ENCODE measurements at regions not wholly inside any gene's neighbourhood (a gene's known extent, or its start where the extent isn't known, plus 50 kb on each side); places are given as distances from the start of the nearest gene placed in this dataset.
A peak's percentile ranks its signal among the peaks of the same experiment; 100 is the strongest.

DNA sequence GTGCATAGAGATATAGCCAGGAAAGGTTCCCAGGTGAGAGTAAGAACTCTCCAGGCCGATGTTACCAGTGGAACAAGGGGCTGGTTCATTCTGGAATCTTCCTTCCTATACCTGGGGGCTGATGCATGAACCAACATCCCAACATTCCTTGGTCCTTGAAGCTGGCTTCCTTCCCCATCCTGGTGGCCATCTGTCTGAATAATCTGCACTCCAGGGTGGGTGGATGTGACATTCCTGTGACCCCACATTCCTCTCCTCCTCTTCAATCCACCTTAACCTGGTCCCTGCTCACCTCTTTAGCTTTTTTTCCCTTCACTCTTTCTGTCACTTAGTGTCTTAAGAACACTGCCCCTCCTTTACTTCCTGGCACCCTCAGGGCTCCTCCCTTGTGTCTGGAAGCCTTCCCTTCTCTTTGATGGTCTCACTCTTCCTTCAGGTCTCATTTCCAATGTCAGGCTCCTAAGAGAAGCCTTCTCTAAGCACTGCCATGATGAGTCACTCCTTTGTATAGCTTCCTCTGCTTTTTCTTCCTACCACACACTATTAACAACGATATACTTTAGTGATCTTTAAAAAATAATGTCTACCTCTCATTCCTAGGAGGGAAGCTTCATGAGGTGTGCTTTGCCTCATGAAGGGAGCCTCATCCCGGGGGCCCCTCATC is 80.3 kb downstream of the BOD1 start:
- Histone ChIP-seq H3K4me1 (replicated peaks in 1 of 2) (no peaks in the 10 kb centered on the region), H3K4me3 (no peak overlapping the region), H3K27ac (no peak overlapping the region)
- in situ Hi-C loops (cut with MboI; ENCODE audit: low pct_unique_long_range_greater_than_20kb in 2 of 9, low sequenced_read_pairs in 9 of 9, unreplicated experiment in 9 of 9): no loop called here
- ATAC-seq (replicated peaks in 6 of 8): no peak
- WGBS, 10 experiments: 0 to 88% (median 53%) methylated on average over 1 to 3 of the region's 3 CpGs; no CpG with 5 or more reads in 1 of the 10 experiments

DNA sequence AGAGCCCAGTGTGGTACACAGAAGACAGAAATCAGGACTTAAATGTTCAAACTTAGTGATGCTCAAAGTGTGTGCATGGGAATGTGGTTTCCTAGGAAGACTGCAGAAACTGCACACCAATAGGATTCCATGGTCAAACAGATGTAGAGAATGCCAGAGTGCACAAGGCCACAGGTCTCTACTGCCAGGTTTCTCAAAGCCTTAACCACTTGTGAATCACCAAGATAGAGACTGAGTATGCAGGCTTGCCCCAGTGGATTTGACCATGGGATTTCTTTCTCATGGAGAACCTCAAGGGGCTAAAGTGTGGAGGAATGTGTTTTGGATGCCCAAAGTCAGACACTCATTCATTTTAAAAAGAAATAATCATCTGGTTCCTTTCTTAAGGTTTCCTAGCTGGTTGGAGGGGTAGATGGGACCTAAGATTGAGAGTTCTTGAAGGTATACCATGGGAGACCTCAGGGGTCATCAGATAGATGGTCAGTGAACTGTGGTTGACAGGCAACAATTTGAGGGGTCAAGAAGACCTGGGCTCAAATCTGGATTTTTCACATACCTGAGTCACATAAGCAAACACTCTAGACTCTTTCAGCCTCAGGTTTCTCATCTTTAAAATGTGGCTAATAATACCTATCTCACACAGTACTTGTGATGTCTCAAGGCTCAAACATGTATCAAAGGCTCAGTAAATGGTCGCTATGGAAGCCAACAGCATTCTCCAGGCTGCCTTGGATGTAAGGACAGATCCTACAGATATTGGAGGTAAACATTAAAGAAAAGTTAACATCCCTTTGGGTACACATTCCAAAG is 81.1 kb downstream of the BOD1 start:
- no peak for ATAC-seq (replicated peaks in 6 of 8)
- H3K4me3 ChIP-seq: no peak overlapping the region
- WGBS, 10 experiments: 14 to 67% (median 42%) methylated on average over 1 of the region's 1 CpG; no CpG with 5 or more reads in 6 of the 10 experiments
- no peaks in the 10 kb centered on the region for H3K4me1 ChIP-seq (replicated peaks in 1 of 2)
- in situ Hi-C loops (cut with MboI; ENCODE audit: low pct_unique_long_range_greater_than_20kb in 2 of 9, low sequenced_read_pairs in 9 of 9, unreplicated experiment in 9 of 9): no loop called here
- H3K27ac ChIP-seq: no peak overlapping the region

DNA sequence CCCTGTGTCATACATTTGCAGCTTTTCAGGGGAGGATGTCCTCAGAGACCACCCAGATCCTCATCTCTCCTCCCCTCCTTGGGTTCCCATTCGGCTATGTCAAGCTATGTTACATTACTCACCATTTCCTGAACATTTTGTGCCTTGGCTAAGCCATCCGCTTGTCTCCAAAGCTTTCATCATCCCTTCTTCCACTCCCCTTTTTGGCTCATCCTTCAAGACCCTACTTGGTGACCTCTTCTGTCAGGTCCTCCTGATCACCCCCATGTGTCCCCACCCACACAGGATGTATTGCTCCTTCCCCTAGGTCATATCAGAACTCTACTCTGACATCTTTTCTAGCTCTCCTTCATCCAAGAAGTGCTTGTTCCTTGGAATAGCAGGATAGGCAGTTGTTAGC is 81.8 kb downstream of the BOD1 start:
- no peaks in the 10 kb centered on the region for H3K4me1 ChIP-seq (replicated peaks in 1 of 2)
- WGBS, 10 experiments: 0 to 100% (median 79%) methylated on average over 1 to 2 of the region's 2 CpGs; no CpG with 5 or more reads in 3 of the 10 experiments
- no peak overlapping the region for H3K27ac ChIP-seq
- ATAC-seq (replicated peaks in 6 of 8): no peak
- no peak overlapping the region for H3K4me3 ChIP-seq
- in situ Hi-C loops (cut with MboI; ENCODE audit: low pct_unique_long_range_greater_than_20kb in 2 of 9, low sequenced_read_pairs in 9 of 9, unreplicated experiment in 9 of 9): no loop called here

DNA sequence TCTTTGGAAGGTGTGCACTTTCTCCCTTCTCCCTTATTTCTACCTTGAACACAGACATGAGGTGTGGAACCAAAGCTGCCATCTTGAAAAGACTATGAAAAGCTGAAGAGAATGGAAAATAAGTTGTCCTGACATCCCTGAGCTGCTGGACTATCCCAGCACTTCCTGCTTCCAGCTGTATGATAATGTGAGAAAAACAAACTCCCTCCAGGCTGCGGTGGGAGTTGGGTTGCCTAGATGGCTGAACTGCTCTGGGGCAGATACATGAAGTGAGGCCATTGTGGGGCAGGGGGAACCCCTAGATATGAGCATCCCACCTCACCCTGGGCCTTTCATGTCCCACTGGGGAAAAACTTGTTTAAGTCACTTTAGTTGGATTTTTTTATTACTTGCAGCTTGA is 82.4 kb downstream of the BOD1 start:
- no peak overlapping the region for H3K27ac ChIP-seq
- H3K4me3 ChIP-seq: no peak overlapping the region
- H3K4me1 ChIP-seq (replicated peaks in 1 of 2): no peaks in the 10 kb centered on the region
- ATAC-seq (replicated peaks in 6 of 8): no peak
- 0 to 20% (median 0%) methylated on average over 1 of the region's 1 CpG; no CpG with 5 or more reads in 5 of the 10 experiments for WGBS, 10 experiments
- in situ Hi-C loops (cut with MboI; ENCODE audit: low pct_unique_long_range_greater_than_20kb in 2 of 9, low sequenced_read_pairs in 9 of 9, unreplicated experiment in 9 of 9): no loop called here

DNA sequence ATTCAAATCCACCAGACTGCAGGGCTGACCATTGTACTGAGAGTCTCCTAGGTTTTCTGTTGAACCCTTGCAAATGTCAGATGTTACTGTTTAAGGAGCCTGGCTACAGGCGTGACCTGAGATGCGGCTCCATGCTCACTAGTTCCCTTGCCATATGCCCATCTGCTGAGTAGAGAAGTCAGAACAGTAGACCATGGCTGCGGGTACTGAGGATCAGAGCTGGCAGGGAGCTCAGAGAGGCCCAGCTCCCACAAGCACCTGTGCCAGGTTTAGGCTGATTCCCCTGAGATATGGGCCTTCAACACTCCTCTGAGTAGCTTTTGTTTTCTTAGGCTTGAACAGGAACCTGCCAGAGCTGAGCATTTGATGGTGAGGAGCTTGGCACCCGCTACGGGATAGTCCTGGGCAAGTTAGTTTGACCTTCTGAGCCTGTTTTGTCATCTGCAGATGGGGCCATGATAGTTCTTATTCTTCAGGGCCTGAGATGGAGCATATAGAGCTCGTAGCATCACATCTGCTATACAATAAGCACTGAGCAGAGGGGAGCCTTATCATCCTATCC is 83.7 kb downstream of the BOD1 start:
- Histone ChIP-seq H3K4me1 (replicated peaks in 1 of 2) (no peaks in the 10 kb centered on the region), H3K4me3 (no peak overlapping the region), H3K27ac (no peak overlapping the region)
- no peak for ATAC-seq (replicated peaks in 6 of 8)
- WGBS, 10 experiments: 20 to 100% (median 73%) methylated on average over 1 to 3 of the region's 6 CpGs; no CpG with 5 or more reads in 4 of the 10 experiments
- in situ Hi-C loops (cut with MboI; ENCODE audit: low pct_unique_long_range_greater_than_20kb in 2 of 9, low sequenced_read_pairs in 9 of 9, unreplicated experiment in 9 of 9): no loop called here

DNA sequence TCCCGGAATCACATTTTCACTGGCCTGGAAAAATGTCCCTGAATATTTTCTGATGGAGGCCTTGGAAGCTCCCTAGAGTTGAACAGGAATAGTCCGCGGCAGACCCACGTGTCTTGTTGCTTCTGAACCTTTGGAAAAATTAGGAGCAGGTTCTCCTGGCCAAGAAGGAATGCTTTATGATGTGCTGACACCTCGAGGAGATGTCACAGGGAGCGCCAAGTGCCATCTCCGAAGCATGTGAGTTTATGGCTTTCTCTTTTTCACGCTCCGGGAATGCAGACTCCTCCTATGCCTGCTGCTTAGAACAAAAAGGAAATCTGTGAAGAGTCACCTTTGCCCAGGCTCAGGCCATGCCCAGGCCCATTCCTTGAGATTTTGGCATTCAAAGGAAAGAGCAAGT is 84.6 kb downstream of the BOD1 start:
- H3K4me1 ChIP-seq (replicated peaks in 1 of 2): no peaks in the 10 kb centered on the region
- in situ Hi-C loops (cut with MboI; ENCODE audit: low pct_unique_long_range_greater_than_20kb in 2 of 9, low sequenced_read_pairs in 9 of 9, unreplicated experiment in 9 of 9): no loop called here
- no peak overlapping the region for H3K4me3 ChIP-seq
- H3K27ac ChIP-seq: no peak overlapping the region
- WGBS, 10 experiments: 20 to 93% (median 81%) methylated on average over 1 to 9 of the region's 9 CpGs; no CpG with 5 or more reads in 2 of the 10 experiments
- no peak for ATAC-seq (replicated peaks in 6 of 8)

DNA sequence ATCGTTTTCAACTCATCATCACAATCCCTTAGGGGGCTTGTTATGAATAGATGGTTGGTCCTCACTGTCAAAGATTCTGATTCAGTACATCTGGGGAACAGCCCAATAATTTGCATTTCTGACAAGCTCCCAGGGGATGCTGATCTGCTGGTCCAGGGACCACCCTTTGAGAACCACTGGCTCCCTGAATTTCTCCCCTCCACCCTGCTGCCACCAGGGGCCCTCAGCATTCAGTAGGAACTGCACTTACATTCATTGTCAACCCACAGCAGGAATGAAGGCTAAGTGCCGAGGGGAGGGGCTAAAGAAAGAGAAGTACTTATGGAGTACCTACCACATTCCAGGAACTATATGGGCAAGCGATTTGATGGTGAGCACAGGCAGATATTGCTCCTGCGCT is 85.9 kb downstream of the BOD1 start:
- no peak overlapping the region for H3K27ac ChIP-seq
- H3K4me3 ChIP-seq: no peak overlapping the region
- 0 to 100% (median 70%) methylated on average over 1 to 4 of the region's 4 CpGs; no CpG with 5 or more reads in 1 of the 10 experiments for WGBS, 10 experiments
- peak in 1 of 8 experiments; percentile 50 for ATAC-seq (replicated peaks in 6 of 8)
- no peaks in the 10 kb centered on the region for H3K4me1 ChIP-seq (replicated peaks in 1 of 2)
- in situ Hi-C loops (cut with MboI; ENCODE audit: low pct_unique_long_range_greater_than_20kb in 2 of 9, low sequenced_read_pairs in 9 of 9, unreplicated experiment in 9 of 9): no loop called here

DNA sequence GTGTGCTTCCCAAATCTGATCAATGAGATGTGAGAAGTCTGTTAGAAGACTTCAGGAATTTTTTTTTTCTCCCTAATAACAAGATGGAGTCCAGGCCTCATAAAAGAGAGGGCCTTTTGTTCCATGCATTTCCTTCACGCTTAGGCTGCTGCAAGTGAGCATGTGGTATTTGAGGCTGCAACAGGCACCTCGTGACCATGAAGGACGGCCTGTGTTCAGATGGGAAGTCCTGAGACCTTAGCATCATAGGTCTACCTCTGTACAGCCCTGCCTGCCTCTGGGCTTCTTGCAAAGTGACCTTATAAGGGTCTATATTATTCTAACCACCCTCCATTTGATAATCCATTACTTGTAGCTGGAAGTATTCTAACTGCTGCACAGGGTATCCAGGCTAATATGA is 86.6 kb downstream of the BOD1 start:
- WGBS, 10 experiments: 33 to 86% (median 76%) methylated on average over 1 to 3 of the region's 3 CpGs; no CpG with 5 or more reads in 6 of the 10 experiments
- H3K4me3 ChIP-seq: no peak overlapping the region
- H3K4me1 ChIP-seq (replicated peaks in 1 of 2): no peaks in the 10 kb centered on the region
- no peak overlapping the region for H3K27ac ChIP-seq
- no peak for ATAC-seq (replicated peaks in 6 of 8)
- in situ Hi-C loops (cut with MboI; ENCODE audit: low pct_unique_long_range_greater_than_20kb in 2 of 9, low sequenced_read_pairs in 9 of 9, unreplicated experiment in 9 of 9): no loop called here

DNA sequence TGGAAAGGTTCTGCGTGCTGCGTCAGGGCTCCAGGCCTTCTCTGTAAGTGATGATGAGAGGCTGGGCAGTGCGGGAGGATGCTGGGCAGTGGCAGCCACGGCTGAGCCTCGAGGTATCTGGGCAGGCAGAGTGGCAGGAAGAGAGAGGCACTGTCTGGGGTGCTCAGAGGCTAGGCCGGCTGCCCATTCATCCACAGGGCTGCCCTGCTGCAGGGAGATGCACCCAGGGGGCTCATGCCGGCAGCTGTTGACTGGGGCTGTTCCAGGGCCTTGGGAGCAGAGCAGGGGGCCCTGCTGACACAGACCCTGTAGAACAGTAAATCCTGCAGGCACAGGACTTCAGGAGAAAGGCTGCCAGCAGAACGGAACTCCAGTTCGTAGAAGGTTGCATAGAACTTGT is 88.8 kb downstream of the BOD1 start:
- WGBS, 10 experiments: 74 to 100% (median 82%) methylated on average over 1 to 6 of the region's 9 CpGs; no CpG with 5 or more reads in 5 of the 10 experiments
- no peak overlapping the region for H3K27ac ChIP-seq
- no peak overlapping the region for H3K4me3 ChIP-seq
- in situ Hi-C loops (cut with MboI; ENCODE audit: low pct_unique_long_range_greater_than_20kb in 2 of 9, low sequenced_read_pairs in 9 of 9, unreplicated experiment in 9 of 9): no loop called here
- no peaks in the 10 kb centered on the region for H3K4me1 ChIP-seq (replicated peaks in 1 of 2)
- no peak for ATAC-seq (replicated peaks in 6 of 8)

DNA sequence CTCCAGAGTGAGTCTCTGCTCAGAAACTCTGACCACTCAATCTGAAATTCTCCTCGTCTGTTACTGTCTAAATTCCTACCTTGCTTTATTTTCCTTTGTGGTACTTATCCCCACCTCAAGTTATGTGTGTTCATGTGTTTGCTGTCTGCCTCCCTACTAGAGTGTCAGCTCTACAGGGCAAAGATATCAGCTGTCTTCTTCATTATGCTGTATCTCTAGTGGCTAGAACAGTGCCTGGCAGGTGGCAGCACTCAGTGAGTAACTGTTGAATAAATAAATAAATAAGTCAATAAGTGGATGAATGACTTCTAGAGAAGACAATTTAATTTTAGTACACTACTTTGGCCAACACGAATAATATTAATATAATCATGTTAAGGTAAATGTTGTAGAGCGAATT is 92.3 kb downstream of the BOD1 start:
- WGBS, 10 experiments: 5 to 78% (median 61%) methylated on average over 1 to 3 of the region's 3 CpGs
- no peak overlapping the region for H3K4me3 ChIP-seq
- no peaks in the 10 kb centered on the region for H3K4me1 ChIP-seq (replicated peaks in 1 of 2)
- no peak overlapping the region for H3K27ac ChIP-seq
- in situ Hi-C loops (cut with MboI; ENCODE audit: low pct_unique_long_range_greater_than_20kb in 2 of 9, low sequenced_read_pairs in 9 of 9, unreplicated experiment in 9 of 9): no loop called here
- no peak for ATAC-seq (replicated peaks in 6 of 8)

DNA sequence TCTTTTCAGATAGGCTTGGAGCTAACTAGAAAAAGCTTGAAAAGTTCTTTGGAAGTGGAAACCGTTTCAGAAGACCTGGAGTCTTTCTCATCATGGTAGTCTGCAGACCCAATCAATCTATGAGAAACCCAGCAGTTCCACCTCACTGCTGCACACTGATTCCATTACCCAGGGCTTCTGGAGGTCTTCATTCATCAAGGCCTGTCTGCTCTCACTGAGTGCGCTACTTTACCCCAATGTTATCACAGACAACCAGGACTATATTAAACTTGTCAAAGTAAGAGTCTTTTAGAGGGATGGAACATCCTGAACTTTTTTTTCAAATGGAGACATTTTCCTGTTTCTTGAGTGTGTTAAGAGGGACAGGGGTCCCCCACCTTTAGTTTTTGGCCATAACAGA is 93.1 kb downstream of the BOD1 start:
- 17 to 100% (median 83%) methylated on average over 1 to 2 of the region's 2 CpGs; no CpG with 5 or more reads in 2 of the 10 experiments for WGBS, 10 experiments
- no peak for ATAC-seq (replicated peaks in 6 of 8)
- Histone ChIP-seq H3K4me1 (replicated peaks in 1 of 2) (no peaks in the 10 kb centered on the region), H3K4me3 (no peak overlapping the region), H3K27ac (no peak overlapping the region)
- in situ Hi-C loops (cut with MboI; ENCODE audit: low pct_unique_long_range_greater_than_20kb in 2 of 9, low sequenced_read_pairs in 9 of 9, unreplicated experiment in 9 of 9): no loop called here

DNA sequence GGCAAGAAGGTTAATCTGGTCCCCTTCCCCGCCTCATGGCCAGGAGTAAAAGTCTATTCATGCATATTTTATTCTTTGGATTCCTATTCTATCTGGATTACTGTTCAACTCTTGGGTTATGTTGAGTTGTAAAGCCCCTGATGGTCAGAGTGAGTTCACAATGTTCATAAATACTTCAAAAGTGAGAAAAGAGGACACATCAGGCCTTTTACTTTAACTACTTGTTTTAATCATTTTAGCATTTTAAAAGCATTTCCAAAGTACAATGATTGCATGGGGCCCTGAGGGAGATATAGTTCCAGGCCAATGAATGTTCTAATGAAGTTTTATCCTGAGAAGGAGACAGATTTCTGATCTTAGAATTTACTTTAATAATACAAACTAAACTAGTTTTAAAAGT is 93.9 kb downstream of the BOD1 start:
- 14 to 91% (median 67%) methylated on average over 1 of the region's 1 CpG; no CpG with 5 or more reads in 3 of the 10 experiments for WGBS, 10 experiments

DNA sequence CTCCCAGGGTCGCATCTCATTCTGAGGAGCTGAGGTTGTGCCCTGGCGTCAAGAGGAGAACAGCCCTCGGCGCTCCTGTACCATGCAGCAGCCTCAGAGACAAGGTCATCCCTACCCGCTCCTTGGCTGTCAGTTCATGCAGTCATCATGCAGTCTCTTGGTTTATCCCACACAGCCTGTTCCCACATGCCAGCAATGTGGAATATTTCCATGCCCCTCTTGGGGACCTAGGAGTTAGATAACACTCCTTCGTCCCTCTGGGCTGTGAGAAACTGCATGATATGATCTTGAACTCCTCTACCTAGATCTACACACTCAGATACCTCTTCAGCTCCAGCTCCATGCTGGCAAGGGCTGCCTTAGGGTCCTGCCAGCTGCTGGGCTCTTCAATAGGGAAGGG is 97.6 kb downstream of the BOD1 start:
- no peak overlapping the region for H3K4me3 ChIP-seq
- H3K4me1 ChIP-seq (replicated peaks in 1 of 2): no peaks in the 10 kb centered on the region
- WGBS, 10 experiments: 0 to 86% (median 66%) methylated on average over 1 to 5 of the region's 6 CpGs; no CpG with 5 or more reads in 3 of the 10 experiments
- in situ Hi-C loops (cut with MboI; ENCODE audit: low pct_unique_long_range_greater_than_20kb in 2 of 9, low sequenced_read_pairs in 9 of 9, unreplicated experiment in 9 of 9): no loop called here
- no peak for ATAC-seq (replicated peaks in 6 of 8)
- no peak overlapping the region for H3K27ac ChIP-seq

More for the DNA sequence above, 93.9 kb downstream of the BOD1 start:
- ATAC-seq (replicated peaks in 6 of 8): no peak
- no peak overlapping the region for H3K4me3 ChIP-seq
- no peaks in the 10 kb centered on the region for H3K4me1 ChIP-seq (replicated peaks in 1 of 2)
- no peak overlapping the region for H3K27ac ChIP-seq
- in situ Hi-C loops (cut with MboI; ENCODE audit: low pct_unique_long_range_greater_than_20kb in 2 of 9, low sequenced_read_pairs in 9 of 9, unreplicated experiment in 9 of 9): no loop called here
